Activated B cell treated with CpG ODN at 0.5 μM for 24 hours (primary cell): ENCODE measurements at regions not wholly inside any gene's neighbourhood (a gene's known extent, or its start where the extent isn't known, plus 50 kb on each side); places are given as distances from the start of the nearest gene placed in this dataset.

Source experiments
- ATAC-seq: fragments of 200-7000 bp; cut with Tn5 transposase; one replicate; pipeline ENCODE4 v1.10.0; 2021; ENCODE audit warnings: low read depth, mild to moderate bottlenecking, moderate library complexity
- CTCF ChIA-PET: fragments of 350-600 bp; sonication (Branson Sonifier 250); formaldehyde crosslinking; loops from one replicate; lab custom pipeline; 2021; ENCODE audit warnings: antibody characterized with exemption; lab: Charles Lee
- POLR2A ChIA-PET: fragments of 350-600 bp; sonication (Branson Sonifier 250); formaldehyde crosslinking; loops from one replicate; lab custom pipeline; 2021; ENCODE audit warnings: antibody characterized with exemption; lab: Charles Lee
- DNase-seq: peaks from one replicate; pipeline ENCODE4 v3.0.0; 2022
- H3K27ac Mint-ChIP-seq: one replicate; pipeline ENCODE4 v1.8.0; 2020; ENCODE audit warnings: mixed read lengths
- H3K27me3 Mint-ChIP-seq: one replicate; pipeline ENCODE4 v1.8.0; 2021; ENCODE audit warnings: mixed read lengths
- H3K36me3 Mint-ChIP-seq: one replicate; pipeline ENCODE4 v1.8.0; 2021; ENCODE audit warnings: low read depth, mixed read lengths
- H3K4me1 Mint-ChIP-seq: one replicate; pipeline ENCODE4 v1.8.0; 2021; ENCODE audit warnings: mixed read lengths
- H3K4me3 Mint-ChIP-seq: one replicate; pipeline ENCODE4 v1.8.0; 2020; ENCODE audit warnings: mild to moderate bottlenecking, mixed read lengths
- H3K9me3 Mint-ChIP-seq: one replicate; pipeline ENCODE4 v1.8.0; 2020; ENCODE audit warnings: mixed read lengths
- intact Hi-C: fragments of 100-400 bp; cut with micrococcal nuclease; formaldehyde crosslinking; loops from one replicate; pipeline ENCODE4 v1.15.1; 2024
- TF ChIP-seq, protein P1 (sequence below): fragments of 200-600 bp; IDR thresholded peaks from one replicate; pipeline ENCODE4 v1.8.0; 2022; ENCODE audit warnings: antibody characterized with exemption, mild to moderate bottlenecking

DNA sequence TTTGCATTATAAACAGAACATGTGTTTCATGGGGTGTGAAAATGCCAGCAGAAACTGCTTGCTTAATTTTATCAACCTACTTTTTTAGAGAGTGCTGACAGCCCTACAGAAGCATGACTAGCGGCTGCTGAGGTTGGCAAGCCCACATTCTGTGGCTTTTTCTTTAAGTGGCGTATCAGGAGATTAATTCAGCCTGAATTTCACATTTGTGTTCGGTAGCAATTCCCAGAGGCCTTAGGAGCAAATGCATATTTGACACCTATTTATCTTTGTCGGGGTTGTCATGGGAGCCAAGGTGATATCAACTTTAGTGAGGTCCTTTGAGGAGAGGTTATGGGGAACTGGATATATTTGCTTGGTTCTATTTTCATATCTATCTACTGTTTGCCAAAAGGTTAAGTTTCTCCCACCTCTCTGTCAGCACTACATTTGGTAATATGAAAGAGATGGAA, 140.9 kb downstream of the KCNJ2 start:
- DNase-seq (no peak), ATAC-seq (no peak)
- intact Hi-C loops: no loop called here
- H3K27ac Mint-ChIP-seq: no peak overlapping the region
- H3K36me3 Mint-ChIP-seq: no peaks in the 10 kb centered on the region
- no peak overlapping the region for H3K4me3 Mint-ChIP-seq
- ChIA-PET POLR2A (no interaction called here), CTCF (no interaction called here)
- TF ChIP-seq, protein P1, sequence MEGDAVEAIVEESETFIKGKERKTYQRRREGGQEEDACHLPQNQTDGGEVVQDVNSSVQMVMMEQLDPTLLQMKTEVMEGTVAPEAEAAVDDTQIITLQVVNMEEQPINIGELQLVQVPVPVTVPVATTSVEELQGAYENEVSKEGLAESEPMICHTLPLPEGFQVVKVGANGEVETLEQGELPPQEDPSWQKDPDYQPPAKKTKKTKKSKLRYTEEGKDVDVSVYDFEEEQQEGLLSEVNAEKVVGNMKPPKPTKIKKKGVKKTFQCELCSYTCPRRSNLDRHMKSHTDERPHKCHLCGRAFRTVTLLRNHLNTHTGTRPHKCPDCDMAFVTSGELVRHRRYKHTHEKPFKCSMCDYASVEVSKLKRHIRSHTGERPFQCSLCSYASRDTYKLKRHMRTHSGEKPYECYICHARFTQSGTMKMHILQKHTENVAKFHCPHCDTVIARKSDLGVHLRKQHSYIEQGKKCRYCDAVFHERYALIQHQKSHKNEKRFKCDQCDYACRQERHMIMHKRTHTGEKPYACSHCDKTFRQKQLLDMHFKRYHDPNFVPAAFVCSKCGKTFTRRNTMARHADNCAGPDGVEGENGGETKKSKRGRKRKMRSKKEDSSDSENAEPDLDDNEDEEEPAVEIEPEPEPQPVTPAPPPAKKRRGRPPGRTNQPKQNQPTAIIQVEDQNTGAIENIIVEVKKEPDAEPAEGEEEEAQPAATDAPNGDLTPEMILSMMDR: no peak
- H3K27me3 Mint-ChIP-seq: no peaks in the 10 kb centered on the region
- H3K9me3 Mint-ChIP-seq: no peaks in the 10 kb centered on the region
- H3K4me1 Mint-ChIP-seq: no peaks in the 10 kb centered on the region

DNA sequence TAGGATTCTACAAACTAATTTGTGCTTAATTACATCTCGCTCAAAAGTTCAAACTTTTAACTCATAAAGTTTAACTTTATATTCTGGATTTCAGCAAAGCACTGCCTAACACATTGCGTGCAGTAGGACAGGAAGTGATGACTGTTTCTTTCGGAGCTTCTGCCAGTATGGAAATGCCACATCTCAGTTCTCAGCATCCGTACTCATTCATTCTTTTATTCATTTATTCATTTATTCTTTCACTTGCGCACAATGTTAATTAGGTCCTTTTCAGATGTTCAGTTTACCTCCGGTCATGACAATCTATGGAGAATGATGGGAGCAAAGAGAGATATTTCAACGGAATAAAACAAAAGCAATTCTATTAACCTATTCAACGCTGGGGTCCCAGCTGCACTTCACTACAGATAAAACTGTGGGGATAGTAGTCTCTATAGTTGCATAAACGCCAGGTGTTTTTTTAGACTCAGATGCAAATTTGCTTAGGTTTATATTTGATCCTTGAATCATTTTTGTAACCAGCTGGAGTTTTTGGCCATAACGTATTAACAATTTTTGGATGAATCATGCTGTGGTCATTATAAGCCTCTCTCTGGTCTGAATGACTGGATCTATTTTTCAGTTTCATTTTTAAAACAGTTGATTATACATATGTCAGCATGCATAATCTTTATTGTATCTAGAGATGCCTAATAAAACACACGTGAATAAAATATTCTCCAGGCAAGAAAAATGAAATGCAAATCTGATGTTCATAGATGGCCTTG, 143.9 kb downstream of the KCNJ2 start:
- TF ChIP-seq, protein P1: no peak
- DNase-seq (no peak), ATAC-seq (no peak)
- Mint-ChIP-seq H3K4me3 (no peak overlapping the region), H3K4me1 (no peaks in the 10 kb centered on the region), H3K36me3 (no peaks in the 10 kb centered on the region), H3K9me3 (no peaks in the 10 kb centered on the region), H3K27me3 (no peaks in the 10 kb centered on the region), H3K27ac (no peak overlapping the region)
- POLR2A ChIA-PET: no interaction called here
- CTCF ChIA-PET: interaction anchor here (0.8 kb wide), 1 partner anchor 18 kb away, joined by 3 read pairs; no protein-coding TSS in a partner anchor
- intact Hi-C loops: no loop called here

DNA sequence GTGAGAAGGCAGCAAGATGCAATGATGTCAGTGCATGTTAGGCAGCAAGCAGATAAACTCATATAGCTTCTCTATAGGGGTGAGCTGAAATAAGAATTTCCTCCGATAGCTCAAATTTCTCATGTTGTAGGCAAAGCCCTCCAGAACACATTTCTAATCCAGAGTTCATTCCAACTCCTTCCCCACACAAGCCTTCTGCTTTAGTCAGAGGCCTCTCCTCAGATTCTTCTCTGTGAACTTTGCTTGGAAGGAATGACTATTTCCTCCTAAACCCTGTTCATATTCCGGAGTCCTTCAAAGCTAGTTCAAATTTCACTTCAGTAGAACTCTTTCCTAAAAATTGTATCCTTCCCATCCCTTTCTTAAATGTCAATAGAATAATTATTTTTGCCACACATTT, 144.8 kb downstream of the KCNJ2 start:
- POLR2A ChIA-PET: no interaction called here
- intact Hi-C loops: no loop called here
- no peak for DNase-seq
- H3K4me3 Mint-ChIP-seq: no peak overlapping the region
- no peak for ATAC-seq
- H3K4me1 Mint-ChIP-seq: no peaks in the 10 kb centered on the region
- no peaks in the 10 kb centered on the region for H3K9me3 Mint-ChIP-seq
- CTCF ChIA-PET: interaction anchor here (0.8 kb wide), 1 partner anchor 19 kb away, joined by 3 read pairs; no protein-coding TSS in a partner anchor
- no peaks in the 10 kb centered on the region for H3K36me3 Mint-ChIP-seq
- no peaks in the 10 kb centered on the region for H3K27me3 Mint-ChIP-seq
- no peak overlapping the region for H3K27ac Mint-ChIP-seq
- TF ChIP-seq, protein P1: no peak

DNA sequence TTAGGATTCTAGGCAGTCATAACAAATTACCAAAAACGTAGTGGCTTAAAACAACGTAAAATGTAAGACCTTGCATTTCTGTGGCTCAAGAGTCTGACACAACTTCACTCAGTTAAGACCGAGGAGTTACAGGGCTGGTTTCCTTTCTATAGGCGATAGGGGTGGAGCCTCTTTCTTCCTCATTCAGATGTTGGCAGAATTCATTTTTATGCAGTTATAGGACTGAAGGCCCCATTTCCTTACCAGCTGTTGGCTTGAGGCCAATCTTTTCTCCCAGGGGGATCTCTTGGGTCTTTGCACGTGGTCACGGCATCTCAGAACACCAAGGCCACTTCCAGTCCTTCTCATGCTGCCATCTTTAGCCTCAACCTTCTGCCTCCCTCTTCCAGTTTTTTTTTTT, 145.2 kb downstream of the KCNJ2 start:
- no peak for DNase-seq
- Mint-ChIP-seq H3K27me3 (no peaks in the 10 kb centered on the region), H3K36me3 (no peaks in the 10 kb centered on the region), H3K4me3 (no peak overlapping the region), H3K27ac (no peak overlapping the region), H3K9me3 (no peaks in the 10 kb centered on the region), H3K4me1 (no peaks in the 10 kb centered on the region)
- TF ChIP-seq, protein P1: no peak
- CTCF ChIA-PET: interaction anchor here (0.8 kb wide), 1 partner anchor 19 kb away, joined by 3 read pairs; no protein-coding TSS in a partner anchor
- ATAC-seq: no peak
- intact Hi-C loops: no loop called here
- POLR2A ChIA-PET: no interaction called here

DNA sequence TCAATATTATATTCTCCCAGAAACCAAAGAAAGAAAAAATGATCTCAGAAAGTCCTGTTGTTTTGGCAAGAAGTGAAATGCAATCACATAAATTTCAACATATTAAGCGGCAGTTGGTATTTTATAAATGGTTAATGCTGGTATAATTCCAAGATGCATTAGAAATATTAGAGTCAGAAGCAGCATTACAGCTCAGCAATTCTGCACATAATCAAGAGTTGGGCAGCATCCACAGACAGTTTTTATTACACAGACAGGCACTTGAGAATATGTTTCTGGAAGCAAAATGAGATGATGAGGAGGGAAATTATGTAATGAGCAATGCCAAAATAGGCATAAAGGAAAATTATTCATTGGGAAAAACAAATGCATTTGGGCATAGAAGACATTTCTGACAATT, 148.1 kb downstream of the KCNJ2 start:
- no peak overlapping the region for H3K4me3 Mint-ChIP-seq
- CTCF ChIA-PET: no interaction called here
- TF ChIP-seq, protein P1: no peak
- H3K27ac Mint-ChIP-seq: no peak overlapping the region
- H3K27me3 Mint-ChIP-seq: no peaks in the 10 kb centered on the region
- no peaks in the 10 kb centered on the region for H3K36me3 Mint-ChIP-seq
- ATAC-seq (no peak), DNase-seq (no peak)
- intact Hi-C loops: no loop called here
- POLR2A ChIA-PET: no interaction called here
- no peaks in the 10 kb centered on the region for H3K4me1 Mint-ChIP-seq
- H3K9me3 Mint-ChIP-seq: no peaks in the 10 kb centered on the region
